ENCODE measurements at regions not wholly inside any gene's neighbourhood (a gene's known extent, or its start where the extent isn't known, plus 50 kb on each side); places are given as distances from the start of the nearest gene placed in this dataset.

DNA sequence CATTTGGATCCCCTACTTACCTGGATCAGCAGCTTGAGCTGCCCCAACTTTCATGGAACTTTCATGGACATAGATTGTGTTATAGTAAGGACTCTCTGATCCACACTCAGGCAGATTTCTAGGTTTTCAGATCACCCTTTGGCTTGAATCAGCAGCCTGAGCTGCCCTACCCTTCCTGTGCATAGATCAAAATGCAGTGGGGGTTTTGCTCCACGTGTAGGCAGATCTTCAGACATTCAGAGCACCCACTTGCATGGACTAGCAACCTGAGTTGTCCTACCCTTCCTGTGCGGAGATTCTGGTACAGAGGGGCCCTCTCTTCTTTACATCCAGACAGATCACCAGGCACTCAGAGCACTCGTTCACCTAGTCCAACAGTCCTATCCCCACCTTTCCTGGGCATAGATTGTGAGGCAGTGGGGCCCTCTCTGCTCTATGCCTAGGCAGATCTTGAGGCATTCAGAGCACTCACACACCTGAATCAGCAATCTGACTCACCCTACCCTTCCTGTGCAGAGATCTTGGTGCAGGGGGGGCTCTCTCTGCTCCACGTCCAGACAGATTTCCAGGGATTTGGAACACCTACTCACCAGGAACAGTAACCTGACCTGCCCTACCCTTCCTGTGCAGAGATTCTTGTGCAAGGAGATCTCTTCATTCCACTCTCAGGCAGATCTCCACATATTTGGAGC, 705.2 kb upstream of the NRSN1 start:
- TF ChIP-seq SRF (IDR thresholded peaks at IDR 0.05; ENCODE audit: low read depth) = no peak
- TF ChIP-seq CTCF (IDR thresholded peaks at IDR 0.05 in 2 of 3, conservative IDR thresholded peaks at IDR 0.05 in 1 of 3; ENCODE audit: borderline replicate concordance in 1 of 3, insufficient read depth in 1 of 3, low read depth in 2 of 3, low read length in 2 of 3) = no peak
- no peak for TF ChIP-seq POLR2AphosphoS5 (IDR thresholded peaks at IDR 0.05; ENCODE audit: low read depth, low read length)
- TF ChIP-seq, protein P1, sequence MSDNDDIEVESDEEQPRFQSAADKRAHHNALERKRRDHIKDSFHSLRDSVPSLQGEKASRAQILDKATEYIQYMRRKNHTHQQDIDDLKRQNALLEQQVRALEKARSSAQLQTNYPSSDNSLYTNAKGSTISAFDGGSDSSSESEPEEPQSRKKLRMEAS (IDR thresholded peaks at IDR 0.05) = no peak
- no peak for TF ChIP-seq CEBPB (IDR thresholded peaks at IDR 0.05; ENCODE audit: low read depth)
- no peak for TF ChIP-seq POLR2A (IDR thresholded peaks at IDR 0.05; ENCODE audit: borderline replicate concordance, extremely low read depth, insufficient read depth, insufficient read length)
- TF ChIP-seq EZH2 (IDR thresholded peaks at IDR 0.05) = no peak
